ENCODE measurements at regions not wholly inside any gene's neighbourhood (a gene's known extent, or its start where the extent isn't known, plus 50 kb on each side); places are given as distances from the start of the nearest gene placed in this dataset.

DNA sequence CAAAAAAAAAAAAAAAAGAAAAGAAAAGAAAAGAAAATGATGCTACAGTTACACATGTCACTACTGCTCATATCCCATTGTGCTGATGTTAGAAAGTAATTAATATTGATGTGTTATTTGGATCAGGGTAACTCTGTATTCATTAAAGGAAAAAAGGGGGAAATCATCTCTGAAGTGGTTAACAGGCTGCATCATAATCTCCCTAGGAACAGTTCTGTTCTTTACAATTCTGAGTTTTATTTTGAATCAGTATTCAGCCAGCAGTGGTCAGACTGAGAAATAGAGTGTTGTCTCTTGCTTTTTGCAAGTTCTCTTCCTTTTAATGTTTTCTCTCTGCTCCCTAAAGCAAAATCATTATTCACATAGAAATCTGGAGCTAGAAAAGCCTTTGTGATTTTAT lies 128.6 kb upstream of the CRY1 start:
- no peak for TF ChIP-seq EZH2phosphoT487 (IDR thresholded peaks at IDR 0.05; ENCODE audit: borderline replicate concordance, low read depth, low read length)
- TF ChIP-seq, protein P1, sequence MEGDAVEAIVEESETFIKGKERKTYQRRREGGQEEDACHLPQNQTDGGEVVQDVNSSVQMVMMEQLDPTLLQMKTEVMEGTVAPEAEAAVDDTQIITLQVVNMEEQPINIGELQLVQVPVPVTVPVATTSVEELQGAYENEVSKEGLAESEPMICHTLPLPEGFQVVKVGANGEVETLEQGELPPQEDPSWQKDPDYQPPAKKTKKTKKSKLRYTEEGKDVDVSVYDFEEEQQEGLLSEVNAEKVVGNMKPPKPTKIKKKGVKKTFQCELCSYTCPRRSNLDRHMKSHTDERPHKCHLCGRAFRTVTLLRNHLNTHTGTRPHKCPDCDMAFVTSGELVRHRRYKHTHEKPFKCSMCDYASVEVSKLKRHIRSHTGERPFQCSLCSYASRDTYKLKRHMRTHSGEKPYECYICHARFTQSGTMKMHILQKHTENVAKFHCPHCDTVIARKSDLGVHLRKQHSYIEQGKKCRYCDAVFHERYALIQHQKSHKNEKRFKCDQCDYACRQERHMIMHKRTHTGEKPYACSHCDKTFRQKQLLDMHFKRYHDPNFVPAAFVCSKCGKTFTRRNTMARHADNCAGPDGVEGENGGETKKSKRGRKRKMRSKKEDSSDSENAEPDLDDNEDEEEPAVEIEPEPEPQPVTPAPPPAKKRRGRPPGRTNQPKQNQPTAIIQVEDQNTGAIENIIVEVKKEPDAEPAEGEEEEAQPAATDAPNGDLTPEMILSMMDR (conservative IDR thresholded peaks at IDR 0.05; ENCODE audit: low read length) = no peak
